GM18508 (cell line): ENCODE measurements at regions not wholly inside any gene's neighbourhood (a gene's known extent, or its start where the extent isn't known, plus 50 kb on each side); places are given as distances from the start of the nearest gene placed in this dataset.
"Not testable (repeated sequence)": the region's sequence is repeated elsewhere in the genome, so short reads cannot be mapped to it uniquely, and the experiment has no call there.

Experiments used
- ATAC-seq: cut with Tn5 transposase; IDR thresholded peaks from one replicate; pipeline ENCODE4 v1.9.1; 2021; ENCODE audit warnings: moderate number of reproducible peaks; ENCODE audit not compliant: insufficient read depth, unreplicated experiment

- no peak for ATAC-seq
Measured at GRCh38 chr6:167661552-167662044, 165.1 kb upstream of the AFDN start.

- ATAC-seq: no peak
Measured at GRCh38 chr6:167662075-167662880, 164.4 kb upstream of the AFDN start.

GRCh38 chr6:167662881-167663205 lies 163.9 kb upstream of the AFDN start:
- ATAC-seq: no peak

GRCh38 chr6:167663316-167663715 lies 163.4 kb upstream of the AFDN start:
- no peak for ATAC-seq

- ATAC-seq: no peak
Measured at GRCh38 chr6:167663784-167664443, 162.8 kb upstream of the AFDN start.

GRCh38 chr6:167664678-167665660 lies 161.7 kb upstream of the AFDN start:
- no peak for ATAC-seq

- ATAC-seq: no peak
Measured at GRCh38 chr6:167665698-167666330, 160.9 kb upstream of the AFDN start.

- no peak for ATAC-seq
Measured at GRCh38 chr6:167666571-167667203, 160.0 kb upstream of the AFDN start.

GRCh38 chr6:167667204-167668018 lies 159.3 kb upstream of the AFDN start:
- ATAC-seq: no peak

GRCh38 chr6:167668019-167668753 lies 158.5 kb upstream of the AFDN start:
- ATAC-seq: no peak

GRCh38 chr6:167668754-167669552 lies 157.8 kb upstream of the AFDN start:
- no peak for ATAC-seq

- ATAC-seq: no peak
Measured at GRCh38 chr6:167669553-167669849, 157.2 kb upstream of the AFDN start.

- no peak for ATAC-seq
Measured at GRCh38 chr6:167669870-167670802, 156.6 kb upstream of the AFDN start.

GRCh38 chr6:167670938-167671338 lies 155.8 kb upstream of the AFDN start:
- ATAC-seq: no peak

GRCh38 chr6:167671379-167671976 lies 155.2 kb upstream of the AFDN start:
- not testable (repeated sequence) for ATAC-seq

GRCh38 chr6:167671977-167672687 lies 154.6 kb upstream of the AFDN start:
- no peak for ATAC-seq
